PC-3 (cell line): ENCODE measurements at regions not wholly inside any gene's neighbourhood (a gene's known extent, or its start where the extent isn't known, plus 50 kb on each side); places are given as distances from the start of the nearest gene placed in this dataset.

Source experiments
- CTCF ChIP-seq: fragments of 300-600 bp; sonication (generic); conservative IDR thresholded peaks from 2 replicates; pipeline ENCODE4 v1.5.1; 2017; ENCODE audit warnings: antibody characterized with exemption, low read depth, mild to moderate bottlenecking, low read length
- EZH2 ChIP-seq: fragments of 300-600 bp; sonication (generic); IDR thresholded peaks from one replicate; pipeline ENCODE4 v1.6.1; 2017; ENCODE audit warnings: antibody characterized with exemption, mild to moderate bottlenecking, low read length; ENCODE audit not compliant: unreplicated experiment
- EZH2phosphoT487 ChIP-seq: fragments of 300-600 bp; sonication (generic); IDR thresholded peaks from 2 replicates; pipeline ENCODE4 v1.6.1; 2018; ENCODE audit warnings: mild to moderate bottlenecking, antibody characterized with exemption, low read length, borderline replicate concordance

GRCh38 chr16:9362604-9363003 lies 271.2 kb downstream of the HAPSTR1 start:
- TF ChIP-seq CTCF: no peak
- TF ChIP-seq EZH2: no peak
- no peak for TF ChIP-seq EZH2phosphoT487
